ENCODE measurements at regions not wholly inside any gene's neighbourhood (a gene's known extent, or its start where the extent isn't known, plus 50 kb on each side); places are given as distances from the start of the nearest gene placed in this dataset.

- no peak for TF ChIP-seq RNF219 (CRISPR knock-in tag; IDR thresholded peaks at IDR 0.05)
- no peak for TF ChIP-seq HOXA9 (CRISPR knock-in tag; IDR thresholded peaks at IDR 0.05; ENCODE audit: borderline replicate concordance)
- TF ChIP-seq ZNF17 (CRISPR knock-in tag; IDR thresholded peaks at IDR 0.05) = no peak
- TF ChIP-seq ZNF674 (CRISPR knock-in tag; IDR thresholded peaks at IDR 0.05; ENCODE audit: low read depth) = no peak
- no peak for TF ChIP-seq XBP1 (CRISPR knock-in tag; IDR thresholded peaks at IDR 0.05)
- TF ChIP-seq ARNTL (CRISPR knock-in tag; IDR thresholded peaks at IDR 0.05) = no peak
These were observed 259.8 kb downstream of the CD109 start (continued) for GRCh38 chr6:73955800-73956199.

- no peaks in the 10 kb centered on the region for H3K4me1 ChIP-seq (ENCODE audit: insufficient read depth, low read length)
- no peak for FAIRE-seq
- no peaks in the 10 kb centered on the region for H3K27me3 ChIP-seq (ENCODE audit: control insufficient read depth in 1 of 2, insufficient read depth in 2 of 2, low read length in 2 of 2)
- POLR2A ChIA-PET = no interaction called here
- BruUV-seq (replicated peaks) = no TSS peak
- in situ Hi-C loops (cut with HindIII; ENCODE audit: extremely low pct_ligation_motif_present, low pct_unique_long_range_greater_than_20kb) (loop anchor here (25.0 kb wide), 1 partner anchor 1257 kb away; the partner anchor contains the start of gene COL12A1), intact Hi-C loops (cut with micrococcal nuclease; ENCODE audit: unreplicated experiment) (no loop called here)
- no peaks in the 10 kb centered on the region for H3K9me3 ChIP-seq (ENCODE audit: low read length)
- H3K4me2 ChIP-seq (ENCODE audit: low read depth, low read length) = no peak overlapping the region
- CTCF ChIA-PET (ENCODE audit: low intra/inter-chr PET ratio, low total read pairs) = no interaction called here
- H3K4me3 ChIP-seq (replicated peaks in 1 of 3; ENCODE audit: insufficient read depth in 1 of 3, low read depth in 2 of 3, low read length in 3 of 3) = no peak overlapping the region
- H3K79me2 ChIP-seq (ENCODE audit: insufficient read depth, low read length) = no peaks in the 10 kb centered on the region
- H3K27ac ChIP-seq (ENCODE audit: extremely low read length, insufficient read depth, low read length) = no peak overlapping the region
- ATAC-seq = no peak
- no peaks in the 10 kb centered on the region for H4K20me1 ChIP-seq (ENCODE audit: insufficient read depth, low read length)
- no peak for DNase-seq (ENCODE audit: low spot score)
- no peak overlapping the region for H2AFZ ChIP-seq (ENCODE audit: low read length)
- H3K9ac ChIP-seq (ENCODE audit: insufficient read depth, low read depth, low read length) = no peak overlapping the region
- H3K36me3 ChIP-seq (replicated peaks in 1 of 2; ENCODE audit: control insufficient read depth in 1 of 2, insufficient read depth in 2 of 2, low read length in 2 of 2) = no peaks in the 10 kb centered on the region
- TF ChIP-seq REPIN1 (CRISPR knock-in tag; IDR thresholded peaks at IDR 0.05; ENCODE audit: borderline replicate concordance, low read depth) (no peak), ARID3A (IDR thresholded peaks at IDR 0.05; ENCODE audit: low read depth, low read length) (no peak), ELK4 (CRISPR knock-in tag; IDR thresholded peaks at IDR 0.05; ENCODE audit: borderline replicate concordance) (no peak), PBX2 (CRISPR knock-in tag; IDR thresholded peaks at IDR 0.05) (no peak), ZNF572 (CRISPR knock-in tag; IDR thresholded peaks at IDR 0.05) (no peak), YEATS2 (CRISPR knock-in tag; IDR thresholded peaks at IDR 0.05; ENCODE audit: borderline replicate concordance) (no peak), ZBTB33 (CRISPR knock-in tag; IDR thresholded peaks at IDR 0.05) (no peak), CENPX (CRISPR knock-in tag; IDR thresholded peaks at IDR 0.05) (no peak)
These were observed 258.9 kb downstream of the CD109 start for GRCh38 chr6:73954881-73955280.

All from HepG2 (cell line).